ENCODE measurements at regions not wholly inside any gene's neighbourhood (a gene's known extent, or its start where the extent isn't known, plus 50 kb on each side); places are given as distances from the start of the nearest gene placed in this dataset.

GRCh38 chr14:101185073-101185835 is 281.7 kb upstream of the RTL1 start:
- in situ Hi-C loops (cut with HindIII; ENCODE audit: low pct_ligation_motif_present, low sequenced_read_pairs): no loop called here
- no peak for TF ChIP-seq CTCF (IDR thresholded peaks at IDR 0.05; ENCODE audit: low read depth, low read length, missing control alignments)
- Histone ChIP-seq H3K36me3 (replicated peaks) (no peaks in the 10 kb centered on the region), H3K4me3 (ENCODE audit: low read depth, low read length) (no peak overlapping the region), H3K27me3 (replicated peaks) (no peaks in the 10 kb centered on the region), H3K27ac (no peak overlapping the region)
- no peak for DNase-seq

GRCh38 chr14:101185946-101186345 is 282.4 kb upstream of the RTL1 start:
- in situ Hi-C loops (cut with HindIII; ENCODE audit: low pct_ligation_motif_present, low sequenced_read_pairs): no loop called here
- Histone ChIP-seq H3K27ac (no peak overlapping the region), H3K36me3 (replicated peaks) (no peaks in the 10 kb centered on the region), H3K4me3 (ENCODE audit: low read depth, low read length) (no peak overlapping the region), H3K27me3 (replicated peaks) (no peaks in the 10 kb centered on the region)
- no peak for TF ChIP-seq CTCF (IDR thresholded peaks at IDR 0.05; ENCODE audit: low read depth, low read length, missing control alignments)
- DNase-seq: no peak

GRCh38 chr14:101186544-101186943 is 283.0 kb upstream of the RTL1 start:
- Histone ChIP-seq H3K36me3 (replicated peaks) (no peaks in the 10 kb centered on the region), H3K4me3 (ENCODE audit: low read depth, low read length) (no peak overlapping the region), H3K27me3 (replicated peaks) (no peaks in the 10 kb centered on the region), H3K27ac (no peak overlapping the region)
- in situ Hi-C loops (cut with HindIII; ENCODE audit: low pct_ligation_motif_present, low sequenced_read_pairs): no loop called here
- no peak for TF ChIP-seq CTCF (IDR thresholded peaks at IDR 0.05; ENCODE audit: low read depth, low read length, missing control alignments)
- DNase-seq: no peak

GRCh38 chr14:101186992-101187815 is 283.7 kb upstream of the RTL1 start:
- in situ Hi-C loops (cut with HindIII; ENCODE audit: low pct_ligation_motif_present, low sequenced_read_pairs): no loop called here
- no peak for TF ChIP-seq CTCF (IDR thresholded peaks at IDR 0.05; ENCODE audit: low read depth, low read length, missing control alignments)
- Histone ChIP-seq H3K27me3 (replicated peaks) (no peaks in the 10 kb centered on the region), H3K27ac (no peak overlapping the region), H3K4me3 (ENCODE audit: low read depth, low read length) (no peak overlapping the region), H3K36me3 (replicated peaks) (no peaks in the 10 kb centered on the region)
- no peak for DNase-seq

- Histone ChIP-seq H3K27me3 (replicated peaks) (no peaks in the 10 kb centered on the region), H3K27ac (no peak overlapping the region), H3K36me3 (replicated peaks) (no peaks in the 10 kb centered on the region), H3K4me3 (ENCODE audit: low read depth, low read length) (no peak overlapping the region)
- no peak for DNase-seq
- no peak for TF ChIP-seq CTCF (IDR thresholded peaks at IDR 0.05; ENCODE audit: low read depth, low read length, missing control alignments)
- in situ Hi-C loops (cut with HindIII; ENCODE audit: low pct_ligation_motif_present, low sequenced_read_pairs): no loop called here
These were observed 284.5 kb upstream of the RTL1 start for GRCh38 chr14:101187816-101188570.

All from brain microvascular endothelial cell (primary cell).